ENCODE measurements at regions not wholly inside any gene's neighbourhood (a gene's known extent, or its start where the extent isn't known, plus 50 kb on each side); places are given as distances from the start of the nearest gene placed in this dataset.

DNA sequence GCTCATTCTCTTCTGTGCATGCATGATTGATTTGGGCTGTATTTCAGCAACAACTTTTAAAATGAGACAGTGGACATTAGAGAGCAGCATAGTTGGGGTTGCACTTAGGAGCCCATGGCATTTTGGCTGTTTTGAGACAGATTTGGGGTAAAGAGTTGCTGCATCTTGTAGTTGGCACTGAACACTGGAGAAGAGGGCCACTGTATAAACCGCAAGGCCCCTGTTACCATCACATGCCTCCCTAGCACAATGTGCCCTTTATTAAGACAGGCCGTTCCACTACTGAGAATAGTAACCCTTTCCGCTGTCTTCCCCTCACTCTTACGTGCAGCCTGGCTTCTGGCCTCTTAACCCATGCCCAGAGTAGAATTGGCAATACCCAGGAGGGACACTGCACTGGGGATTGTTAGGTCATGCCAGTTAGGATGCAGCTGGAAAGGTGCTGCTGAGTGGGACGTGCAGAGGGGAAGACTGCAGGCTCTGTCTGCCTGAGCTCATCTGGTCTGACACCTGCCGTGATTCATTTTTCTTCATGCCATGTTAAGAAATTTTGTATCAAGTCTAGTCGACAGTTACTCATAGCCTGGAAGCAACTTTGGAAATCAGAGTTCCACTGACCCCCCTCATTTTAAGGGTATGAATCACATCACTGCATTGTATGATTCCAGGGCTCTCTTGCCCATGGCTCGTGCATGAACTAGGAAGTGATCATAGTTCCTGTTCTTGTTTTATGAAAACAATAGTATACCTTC, 146.9 kb upstream of the DMRT1 start:
- TF ChIP-seq POLR2AphosphoS5 (IDR thresholded peaks at IDR 0.05; ENCODE audit: low read depth, low read length) (no peak), TAF1 (IDR thresholded peaks at IDR 0.05; ENCODE audit: borderline replicate concordance, low read depth, low read length) (no peak), TCF12 (IDR thresholded peaks at IDR 0.05) (peak; percentile 62; the same call in 1 of the 2 replicates), RXRA (IDR thresholded peaks at IDR 0.05; ENCODE audit: borderline replicate concordance, low read depth) (no peak), SIN3A (IDR thresholded peaks at IDR 0.05; ENCODE audit: borderline replicate concordance, low read depth, low read length) (peak; percentile 45; the same call in 1 of the 2 replicates), EP300 (IDR thresholded peaks at IDR 0.05; ENCODE audit: borderline replicate concordance in 1 of 2, low read depth in 1 of 2, low read length in 1 of 2) (peak in 1 of 2 experiments; percentile 44; a peak in 1 of 4 replicates), RAD21 (IDR thresholded peaks at IDR 0.05; ENCODE audit: low read length) (no peak), JUND (IDR thresholded peaks at IDR 0.05) (peak; percentile 64), SMC3 (IDR thresholded peaks at IDR 0.05; ENCODE audit: low read depth, low read length) (no peak), ZBTB33 (IDR thresholded peaks at IDR 0.05; ENCODE audit: borderline replicate concordance, low read depth) (no peak)
- TF ChIP-seq, protein P1, sequence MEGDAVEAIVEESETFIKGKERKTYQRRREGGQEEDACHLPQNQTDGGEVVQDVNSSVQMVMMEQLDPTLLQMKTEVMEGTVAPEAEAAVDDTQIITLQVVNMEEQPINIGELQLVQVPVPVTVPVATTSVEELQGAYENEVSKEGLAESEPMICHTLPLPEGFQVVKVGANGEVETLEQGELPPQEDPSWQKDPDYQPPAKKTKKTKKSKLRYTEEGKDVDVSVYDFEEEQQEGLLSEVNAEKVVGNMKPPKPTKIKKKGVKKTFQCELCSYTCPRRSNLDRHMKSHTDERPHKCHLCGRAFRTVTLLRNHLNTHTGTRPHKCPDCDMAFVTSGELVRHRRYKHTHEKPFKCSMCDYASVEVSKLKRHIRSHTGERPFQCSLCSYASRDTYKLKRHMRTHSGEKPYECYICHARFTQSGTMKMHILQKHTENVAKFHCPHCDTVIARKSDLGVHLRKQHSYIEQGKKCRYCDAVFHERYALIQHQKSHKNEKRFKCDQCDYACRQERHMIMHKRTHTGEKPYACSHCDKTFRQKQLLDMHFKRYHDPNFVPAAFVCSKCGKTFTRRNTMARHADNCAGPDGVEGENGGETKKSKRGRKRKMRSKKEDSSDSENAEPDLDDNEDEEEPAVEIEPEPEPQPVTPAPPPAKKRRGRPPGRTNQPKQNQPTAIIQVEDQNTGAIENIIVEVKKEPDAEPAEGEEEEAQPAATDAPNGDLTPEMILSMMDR (IDR thresholded peaks at IDR 0.05) = no peak
- TF ChIP-seq, protein P2, sequence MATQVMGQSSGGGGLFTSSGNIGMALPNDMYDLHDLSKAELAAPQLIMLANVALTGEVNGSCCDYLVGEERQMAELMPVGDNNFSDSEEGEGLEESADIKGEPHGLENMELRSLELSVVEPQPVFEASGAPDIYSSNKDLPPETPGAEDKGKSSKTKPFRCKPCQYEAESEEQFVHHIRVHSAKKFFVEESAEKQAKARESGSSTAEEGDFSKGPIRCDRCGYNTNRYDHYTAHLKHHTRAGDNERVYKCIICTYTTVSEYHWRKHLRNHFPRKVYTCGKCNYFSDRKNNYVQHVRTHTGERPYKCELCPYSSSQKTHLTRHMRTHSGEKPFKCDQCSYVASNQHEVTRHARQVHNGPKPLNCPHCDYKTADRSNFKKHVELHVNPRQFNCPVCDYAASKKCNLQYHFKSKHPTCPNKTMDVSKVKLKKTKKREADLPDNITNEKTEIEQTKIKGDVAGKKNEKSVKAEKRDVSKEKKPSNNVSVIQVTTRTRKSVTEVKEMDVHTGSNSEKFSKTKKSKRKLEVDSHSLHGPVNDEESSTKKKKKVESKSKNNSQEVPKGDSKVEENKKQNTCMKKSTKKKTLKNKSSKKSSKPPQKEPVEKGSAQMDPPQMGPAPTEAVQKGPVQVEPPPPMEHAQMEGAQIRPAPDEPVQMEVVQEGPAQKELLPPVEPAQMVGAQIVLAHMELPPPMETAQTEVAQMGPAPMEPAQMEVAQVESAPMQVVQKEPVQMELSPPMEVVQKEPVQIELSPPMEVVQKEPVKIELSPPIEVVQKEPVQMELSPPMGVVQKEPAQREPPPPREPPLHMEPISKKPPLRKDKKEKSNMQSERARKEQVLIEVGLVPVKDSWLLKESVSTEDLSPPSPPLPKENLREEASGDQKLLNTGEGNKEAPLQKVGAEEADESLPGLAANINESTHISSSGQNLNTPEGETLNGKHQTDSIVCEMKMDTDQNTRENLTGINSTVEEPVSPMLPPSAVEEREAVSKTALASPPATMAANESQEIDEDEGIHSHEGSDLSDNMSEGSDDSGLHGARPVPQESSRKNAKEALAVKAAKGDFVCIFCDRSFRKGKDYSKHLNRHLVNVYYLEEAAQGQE (IDR thresholded peaks at IDR 0.05; ENCODE audit: low read depth, low read length) = no peak
- TF ChIP-seq, protein P3, sequence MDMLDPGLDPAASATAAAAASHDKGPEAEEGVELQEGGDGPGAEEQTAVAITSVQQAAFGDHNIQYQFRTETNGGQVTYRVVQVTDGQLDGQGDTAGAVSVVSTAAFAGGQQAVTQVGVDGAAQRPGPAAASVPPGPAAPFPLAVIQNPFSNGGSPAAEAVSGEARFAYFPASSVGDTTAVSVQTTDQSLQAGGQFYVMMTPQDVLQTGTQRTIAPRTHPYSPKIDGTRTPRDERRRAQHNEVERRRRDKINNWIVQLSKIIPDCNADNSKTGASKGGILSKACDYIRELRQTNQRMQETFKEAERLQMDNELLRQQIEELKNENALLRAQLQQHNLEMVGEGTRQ (IDR thresholded peaks at IDR 0.05; ENCODE audit: borderline replicate concordance, low read depth, low read length) = no peak
- TF ChIP-seq, protein P4, sequence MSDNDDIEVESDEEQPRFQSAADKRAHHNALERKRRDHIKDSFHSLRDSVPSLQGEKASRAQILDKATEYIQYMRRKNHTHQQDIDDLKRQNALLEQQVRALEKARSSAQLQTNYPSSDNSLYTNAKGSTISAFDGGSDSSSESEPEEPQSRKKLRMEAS (IDR thresholded peaks at IDR 0.05; ENCODE audit: low read depth) = no peak

Data from SK-N-SH (cell line).